Upper lobe of left lung (tissue), 6 donors: ENCODE measurements at regions not wholly inside any gene's neighbourhood (a gene's known extent, or its start where the extent isn't known, plus 50 kb on each side); places are given as distances from the start of the nearest gene placed in this dataset.
A peak's percentile ranks its signal among the peaks of the same experiment; 100 is the strongest.

Source experiments
- ATAC-seq, 2 donors: fragments of 200-7000 bp; cut with Tn5 transposase; one replicate each; pipeline ENCODE4 v1.9.1; 2022; ENCODE audit warnings: mild to moderate bottlenecking in 2 of 2, moderate library complexity in 2 of 2; ENCODE audit not compliant: low FRiP score in 2 of 2
- DNase-seq, 2 donors: peaks; one replicate each; pipeline ENCODE4 v3.0.0-alpha.2; 2019 to 2020
- H3K27ac ChIP-seq, 4 donors: fragments of 200-600 bp; sonication (generic); one replicate each; pipeline ENCODE4 v1.5.1; 2016 to 2019
- H3K27me3 ChIP-seq, 4 donors: fragments of 200-600 bp; sonication (generic); one replicate each; pipeline ENCODE4 v1.5.1; 2017 to 2019
- H3K36me3 ChIP-seq, 4 donors: fragments of 200-600 bp; sonication (generic); one replicate each; pipeline ENCODE4 v1.5.1; 2016 to 2019
- H3K4me1 ChIP-seq, 4 donors: fragments of 200-600 bp; sonication (generic); one replicate each; pipeline ENCODE4 v1.5.1; 2018 to 2019
- H3K4me3 ChIP-seq, 4 donors: fragments of 200-600 bp; sonication (generic); one replicate each; pipeline ENCODE4 v1.5.1; 2017 to 2019; ENCODE audit warnings: mild to moderate bottlenecking in 2 of 4, moderate library complexity in 1 of 4
- H3K9me3 ChIP-seq, 4 donors: fragments of 200-600 bp; sonication (generic); one replicate each; pipeline ENCODE4 v1.5.1; 2018 to 2019
- CTCF ChIP-seq, 6 experiments: fragments of 450-650 bp in 4 of 6; fragments of 200-600 bp in 2 of 6; sonication (generic) in 2 of 6; IDR thresholded peaks; one replicate each; pipeline ENCODE4 v1.5.1; 2016 to 2019; ENCODE audit warnings: antibody characterized with exemption in 6 of 6
- EP300 ChIP-seq, 4 donors: sonication (generic); formaldehyde crosslinking; IDR thresholded peaks; one replicate each; pipeline ENCODE4 v1.5.1; 2017; ENCODE audit warnings: antibody characterized with exemption in 4 of 4, control low read depth in 2 of 4
- POLR2A ChIP-seq, 4 donors: fragments of 450-650 bp; IDR thresholded peaks; one replicate each; pipeline ENCODE4 v1.5.1; 2016 to 2017; ENCODE audit warnings: antibody characterized with exemption in 4 of 4, mild to moderate bottlenecking in 2 of 4
- POLR2AphosphoS5 ChIP-seq, 2 donors: sonication (generic); formaldehyde crosslinking; IDR thresholded peaks; one replicate each; pipeline ENCODE4 v1.5.1; 2017; ENCODE audit warnings: antibody characterized with exemption in 2 of 2
- WGBS, 2 donors: methylation state at CpG; one replicate each; pipeline ENCODE4 v1.1.5; 2017 to 2018; 5-methylcytosine and 5-hydroxymethylcytosine counted together
- donor health status: DM: no; HTN: no; CAD: no; lungs with moderate emphysema.
- donor health status: DM: no; HTN: yes; CAD: no; lungs with severe emphysema.

- peak overlapping the region; percentile 24 to 87 (median 78) for H3K27ac ChIP-seq
- DNase-seq (no peak), ATAC-seq (no peak)
- peaks cover 41 to 63% (median 58%) of the 10 kb centered on the region in 4 donors for H3K4me1 ChIP-seq
- TF ChIP-seq POLR2AphosphoS5 (IDR thresholded peaks at IDR 0.05) (no peak), EP300 (IDR thresholded peaks at IDR 0.05) (no peak), CTCF (IDR thresholded peaks at IDR 0.05) (no peak), POLR2A (IDR thresholded peaks at IDR 0.05) (no peak)
- no peaks in the 10 kb centered on the region for H3K36me3 ChIP-seq
- no peak overlapping the region for H3K4me3 ChIP-seq
- no peaks in the 10 kb centered on the region for H3K27me3 ChIP-seq
- WGBS, 2 donors, result 57 to 68% methylated on average over 2 of the region's 2 CpGs
- H3K9me3 ChIP-seq, result no peaks in the 10 kb centered on the region
Observed at GRCh38 chr9:109913461-109913810, 133.4 kb downstream of the PALM2AKAP2 start.

DNA sequence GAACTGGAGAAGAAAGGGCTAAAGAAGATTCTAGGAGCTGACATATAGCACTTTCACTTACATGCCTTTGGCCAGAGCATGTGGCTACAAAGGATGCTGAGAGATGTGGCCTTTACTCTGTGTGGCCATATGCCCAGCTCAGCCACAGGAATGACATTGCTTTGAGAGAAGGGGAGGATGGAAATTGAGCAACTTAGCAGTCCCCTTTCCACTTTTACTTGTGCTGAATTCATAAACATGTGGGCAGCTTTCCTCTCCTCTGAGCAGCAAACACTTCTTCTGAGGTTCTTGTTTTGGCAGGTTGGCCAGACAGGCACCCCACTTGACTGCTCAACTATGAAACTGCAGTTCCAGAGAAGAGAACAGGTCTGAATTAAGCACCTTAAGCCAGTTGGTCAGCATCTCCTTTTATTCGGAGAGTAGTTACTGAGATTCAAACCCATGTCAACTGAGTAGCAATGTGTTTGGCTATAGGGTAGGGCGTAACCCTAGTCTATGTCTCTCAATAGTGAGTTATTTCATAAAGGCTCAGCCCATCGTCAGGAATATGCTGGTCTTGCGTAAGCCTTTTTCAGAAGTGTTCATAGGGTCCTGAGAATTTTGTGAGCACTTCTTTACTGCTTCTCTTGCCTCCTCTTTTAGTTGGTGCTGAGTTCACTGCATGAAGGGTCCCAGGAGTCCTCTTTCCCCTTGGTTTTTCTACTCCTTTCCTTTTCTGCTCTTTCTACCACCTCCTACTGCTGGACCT, 134.5 kb downstream of the PALM2AKAP2 start:
- Histone ChIP-seq H3K9me3 (no peaks in the 10 kb centered on the region), H3K27me3 (no peaks in the 10 kb centered on the region), H3K4me1 (peaks cover 32 to 58% (median 52%) of the 10 kb centered on the region in 4 donors), H3K36me3 (no peaks in the 10 kb centered on the region), H3K27ac (peak overlapping the region in 2 of 4 donors; percentile 11 to 87), H3K4me3 (no peak overlapping the region)
- DNase-seq (no peak), ATAC-seq (no peak)
- TF ChIP-seq EP300 (IDR thresholded peaks at IDR 0.05) (no peak), POLR2A (IDR thresholded peaks at IDR 0.05) (no peak), POLR2AphosphoS5 (IDR thresholded peaks at IDR 0.05) (no peak), CTCF (IDR thresholded peaks at IDR 0.05) (no peak)
- 82 to 85% methylated on average over 3 to 4 of the region's 4 CpGs for whole genome bisulfite sequencing, 2 donors

DNA sequence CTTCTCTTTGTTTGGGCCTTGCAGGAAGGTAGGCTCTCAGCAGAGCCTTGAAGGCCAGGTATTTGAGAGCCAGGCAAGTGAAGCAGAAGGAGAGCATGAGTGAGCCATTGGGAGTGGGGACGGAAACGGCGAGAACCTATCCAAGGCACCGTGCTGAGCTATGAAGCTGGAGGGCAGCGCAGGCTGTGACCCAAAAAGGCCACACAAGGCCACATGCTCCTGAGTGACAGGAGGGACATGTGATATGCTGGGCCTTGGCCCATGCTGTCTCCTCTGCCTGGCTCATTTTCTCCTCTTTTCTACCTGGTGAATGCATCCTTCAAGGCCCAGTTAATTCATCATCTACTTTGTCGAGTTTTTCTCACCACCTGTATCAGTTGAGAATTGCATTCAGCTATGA, 136.3 kb downstream of the PALM2AKAP2 start:
- ATAC-seq (no peak), DNase-seq (no peak)
- Histone ChIP-seq H3K36me3 (no peaks in the 10 kb centered on the region), H3K4me3 (no peak overlapping the region), H3K27me3 (no peaks in the 10 kb centered on the region), H3K27ac (no peak overlapping the region), H3K4me1 (peaks cover 18 to 41% (median 38%) of the 10 kb centered on the region in 4 donors), H3K9me3 (no peaks in the 10 kb centered on the region)
- WGBS, 2 donors, result 92 to 96% methylated on average over 6 of the region's 6 CpGs
- TF ChIP-seq POLR2A (IDR thresholded peaks at IDR 0.05) (no peak), EP300 (IDR thresholded peaks at IDR 0.05) (no peak), POLR2AphosphoS5 (IDR thresholded peaks at IDR 0.05) (no peak), CTCF (IDR thresholded peaks at IDR 0.05) (no peak)

DNA sequence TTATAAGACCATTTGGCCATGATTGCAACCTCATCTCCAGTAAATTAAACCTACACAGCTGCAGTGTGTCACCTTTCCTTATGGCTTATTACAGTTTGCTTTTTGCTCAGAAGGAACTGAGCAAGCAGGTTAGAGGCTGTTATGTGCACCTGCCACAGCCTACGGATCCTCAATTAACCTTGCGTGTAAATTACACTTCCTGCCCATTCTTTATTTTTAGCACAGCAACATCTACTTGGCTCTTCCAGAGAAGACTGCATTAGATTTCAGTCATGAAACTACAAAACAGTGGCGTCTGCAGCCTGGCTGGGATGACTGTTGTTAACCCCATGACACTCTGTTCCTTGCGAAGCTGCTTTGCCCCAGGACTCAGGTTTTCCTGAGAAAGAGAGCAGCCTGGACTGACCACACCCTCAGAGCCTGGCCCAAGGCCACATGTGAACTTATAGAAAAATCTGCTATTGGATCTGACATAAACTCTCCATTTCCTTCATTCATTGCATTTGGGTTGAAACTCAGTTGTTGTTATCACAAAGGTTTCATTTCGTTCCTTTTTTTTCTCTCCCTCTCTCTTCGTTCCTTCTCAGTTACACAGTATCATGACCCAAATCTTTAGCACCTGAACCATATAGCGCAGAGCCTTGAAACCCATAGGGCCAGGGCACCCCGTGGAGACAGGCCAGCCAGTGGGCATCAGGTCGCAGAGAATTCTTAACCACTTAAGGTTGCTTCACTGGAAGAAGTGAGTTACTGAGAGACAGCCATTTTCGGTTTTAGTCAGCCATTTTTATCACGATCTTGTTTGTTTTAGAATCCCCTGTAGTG, 138.6 kb downstream of the PALM2AKAP2 start:
- no peak for DNase-seq
- 61 to 68% methylated on average over 11 of the region's 11 CpGs for WGBS, 2 donors
- no peaks in the 10 kb centered on the region for H3K36me3 ChIP-seq
- H3K9me3 ChIP-seq, result no peaks in the 10 kb centered on the region
- no peak for ATAC-seq
- H3K27me3 ChIP-seq, result no peaks in the 10 kb centered on the region
- H3K4me1 ChIP-seq, result peaks cover 1 to 31% (median 21%) of the 10 kb centered on the region in 4 donors
- TF ChIP-seq CTCF (IDR thresholded peaks at IDR 0.05) (no peak), POLR2A (IDR thresholded peaks at IDR 0.05) (no peak), POLR2AphosphoS5 (IDR thresholded peaks at IDR 0.05) (no peak), EP300 (IDR thresholded peaks at IDR 0.05) (no peak)
- H3K4me3 ChIP-seq, result no peak overlapping the region
- no peak overlapping the region for H3K27ac ChIP-seq
